Kidney epithelial cell (primary cell): ENCODE measurements at regions not wholly inside any gene's neighbourhood (a gene's known extent, or its start where the extent isn't known, plus 50 kb on each side); places are given as distances from the start of the nearest gene placed in this dataset.
A peak's percentile ranks its signal among the peaks of the same experiment; 100 is the strongest.

Experiments
- DNase-seq: peaks from one replicate; pipeline ENCODE4 v3.0.0-alpha.2; 2010; ENCODE audit warnings: low read depth
- H3K27me3 ChIP-seq: 2 replicates; pipeline ENCODE4 v1.6.0; 2011; ENCODE audit warnings: low read length; ENCODE audit not compliant: control insufficient read depth, insufficient read depth
- H3K36me3 ChIP-seq: 2 replicates; pipeline ENCODE4 v1.5.1; 2011; ENCODE audit warnings: low read length; ENCODE audit not compliant: control insufficient read depth, insufficient read depth
- H3K4me3 ChIP-seq: 2 replicates; pipeline ENCODE4 v1.5.1; 2011; ENCODE audit warnings: low read depth, mild to moderate bottlenecking, control low read depth, low read length
- TF ChIP-seq, protein P1 (sequence below): IDR thresholded peaks from 2 replicates; pipeline ENCODE4 v1.5.1; 2011; ENCODE audit warnings: mild to moderate bottlenecking, moderate library complexity, low read length, control low read depth, inconsistent platforms; ENCODE audit not compliant: insufficient read depth, poor library complexity, severe bottlenecking

DNA sequence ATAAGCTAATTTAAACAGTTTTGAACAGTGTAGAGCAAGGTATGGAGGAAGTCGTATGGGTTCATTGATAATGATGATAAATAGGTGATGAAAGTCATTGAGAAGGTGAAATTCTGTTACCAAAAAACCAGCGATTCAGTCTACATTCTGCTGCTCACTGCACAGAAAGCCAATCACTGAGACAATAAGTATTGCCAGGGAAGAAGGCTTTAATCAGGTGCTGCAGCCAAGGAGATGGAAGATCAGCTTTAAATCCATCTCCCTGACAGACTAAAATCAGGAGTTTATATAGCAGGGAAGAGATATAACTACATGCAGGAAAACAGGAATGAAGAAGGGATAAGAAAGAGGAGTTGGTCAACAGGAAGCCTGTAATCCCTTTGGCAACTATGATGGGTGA lies 361.3 kb upstream of the C1orf174 start:
- DNase-seq, result no peak

DNA sequence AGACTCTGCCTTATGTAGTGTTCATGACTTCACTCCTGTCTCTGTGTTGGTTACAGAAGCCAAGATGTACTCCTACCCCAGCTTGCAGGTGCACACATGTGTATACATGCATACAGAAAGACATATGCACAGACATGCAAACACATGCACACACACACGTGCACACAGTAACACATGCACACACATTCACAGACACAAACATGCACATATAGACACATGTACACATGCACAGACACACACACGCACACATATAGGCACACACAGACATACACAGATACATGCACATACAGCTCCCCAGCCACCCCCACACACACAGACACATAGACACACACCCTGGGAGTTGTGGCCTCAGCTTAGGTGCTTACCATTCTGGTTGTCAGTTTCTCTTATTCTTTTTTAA lies 362.6 kb upstream of the C1orf174 start:
- no peaks in the 10 kb centered on the region for H3K36me3 ChIP-seq
- H3K27me3 ChIP-seq, result no peaks in the 10 kb centered on the region
- no peak for DNase-seq
- no peak overlapping the region for H3K4me3 ChIP-seq
- TF ChIP-seq, protein P1, sequence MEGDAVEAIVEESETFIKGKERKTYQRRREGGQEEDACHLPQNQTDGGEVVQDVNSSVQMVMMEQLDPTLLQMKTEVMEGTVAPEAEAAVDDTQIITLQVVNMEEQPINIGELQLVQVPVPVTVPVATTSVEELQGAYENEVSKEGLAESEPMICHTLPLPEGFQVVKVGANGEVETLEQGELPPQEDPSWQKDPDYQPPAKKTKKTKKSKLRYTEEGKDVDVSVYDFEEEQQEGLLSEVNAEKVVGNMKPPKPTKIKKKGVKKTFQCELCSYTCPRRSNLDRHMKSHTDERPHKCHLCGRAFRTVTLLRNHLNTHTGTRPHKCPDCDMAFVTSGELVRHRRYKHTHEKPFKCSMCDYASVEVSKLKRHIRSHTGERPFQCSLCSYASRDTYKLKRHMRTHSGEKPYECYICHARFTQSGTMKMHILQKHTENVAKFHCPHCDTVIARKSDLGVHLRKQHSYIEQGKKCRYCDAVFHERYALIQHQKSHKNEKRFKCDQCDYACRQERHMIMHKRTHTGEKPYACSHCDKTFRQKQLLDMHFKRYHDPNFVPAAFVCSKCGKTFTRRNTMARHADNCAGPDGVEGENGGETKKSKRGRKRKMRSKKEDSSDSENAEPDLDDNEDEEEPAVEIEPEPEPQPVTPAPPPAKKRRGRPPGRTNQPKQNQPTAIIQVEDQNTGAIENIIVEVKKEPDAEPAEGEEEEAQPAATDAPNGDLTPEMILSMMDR, result no peak

More for the DNA sequence above, 361.3 kb upstream of the C1orf174 start:
- H3K4me3 ChIP-seq, result no peak overlapping the region
- no peaks in the 10 kb centered on the region for H3K36me3 ChIP-seq
- no peaks in the 10 kb centered on the region for H3K27me3 ChIP-seq
- TF ChIP-seq, protein P1, result no peak

DNA sequence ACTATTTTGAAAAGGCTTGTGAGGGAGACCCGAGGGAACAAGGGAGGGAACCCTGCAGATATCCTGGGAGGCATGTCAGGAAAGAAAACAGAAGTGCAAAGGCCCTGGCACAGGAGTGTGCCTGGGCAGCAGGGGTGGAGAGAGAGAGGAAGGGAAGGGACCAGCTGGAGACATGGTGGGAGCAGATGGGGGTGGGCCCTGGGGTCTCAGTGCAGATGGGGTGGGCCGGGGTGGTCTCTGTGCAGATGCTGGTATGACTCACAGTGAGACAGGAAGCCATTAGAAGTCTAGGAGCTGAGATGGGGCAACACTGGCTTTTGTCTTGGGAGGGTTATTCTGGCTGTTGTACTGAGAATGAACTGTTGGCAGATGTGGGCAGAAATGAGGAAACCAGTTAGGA lies 363.6 kb upstream of the C1orf174 start:
- TF ChIP-seq, protein P1, result no peak
- DNase-seq, result no peak
- no peak overlapping the region for H3K4me3 ChIP-seq
- no peaks in the 10 kb centered on the region for H3K27me3 ChIP-seq
- H3K36me3 ChIP-seq, result no peaks in the 10 kb centered on the region

DNA sequence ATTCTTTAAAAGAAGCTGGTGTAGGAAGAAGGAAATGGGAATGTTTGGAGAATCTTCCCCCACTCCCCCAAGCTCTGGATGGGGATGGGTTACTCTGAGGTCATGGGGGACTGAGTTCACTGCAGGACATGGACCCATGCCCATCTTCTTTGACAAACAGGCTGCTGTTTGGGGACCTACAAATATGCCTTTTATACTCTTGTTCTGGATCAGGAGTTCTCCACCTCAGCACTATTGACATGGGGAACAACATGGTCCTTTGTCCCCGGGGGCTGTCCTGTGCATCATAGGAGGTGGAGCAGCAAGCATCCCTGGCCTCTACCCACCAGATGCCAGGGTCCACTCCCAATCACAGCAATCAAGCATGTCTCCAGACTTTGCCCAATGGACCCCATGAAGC lies 365.8 kb upstream of the C1orf174 start:
- no peak for DNase-seq
- H3K4me3 ChIP-seq, result no peak overlapping the region
- TF ChIP-seq, protein P1, result no peak
- no peaks in the 10 kb centered on the region for H3K36me3 ChIP-seq
- no peaks in the 10 kb centered on the region for H3K27me3 ChIP-seq

DNA sequence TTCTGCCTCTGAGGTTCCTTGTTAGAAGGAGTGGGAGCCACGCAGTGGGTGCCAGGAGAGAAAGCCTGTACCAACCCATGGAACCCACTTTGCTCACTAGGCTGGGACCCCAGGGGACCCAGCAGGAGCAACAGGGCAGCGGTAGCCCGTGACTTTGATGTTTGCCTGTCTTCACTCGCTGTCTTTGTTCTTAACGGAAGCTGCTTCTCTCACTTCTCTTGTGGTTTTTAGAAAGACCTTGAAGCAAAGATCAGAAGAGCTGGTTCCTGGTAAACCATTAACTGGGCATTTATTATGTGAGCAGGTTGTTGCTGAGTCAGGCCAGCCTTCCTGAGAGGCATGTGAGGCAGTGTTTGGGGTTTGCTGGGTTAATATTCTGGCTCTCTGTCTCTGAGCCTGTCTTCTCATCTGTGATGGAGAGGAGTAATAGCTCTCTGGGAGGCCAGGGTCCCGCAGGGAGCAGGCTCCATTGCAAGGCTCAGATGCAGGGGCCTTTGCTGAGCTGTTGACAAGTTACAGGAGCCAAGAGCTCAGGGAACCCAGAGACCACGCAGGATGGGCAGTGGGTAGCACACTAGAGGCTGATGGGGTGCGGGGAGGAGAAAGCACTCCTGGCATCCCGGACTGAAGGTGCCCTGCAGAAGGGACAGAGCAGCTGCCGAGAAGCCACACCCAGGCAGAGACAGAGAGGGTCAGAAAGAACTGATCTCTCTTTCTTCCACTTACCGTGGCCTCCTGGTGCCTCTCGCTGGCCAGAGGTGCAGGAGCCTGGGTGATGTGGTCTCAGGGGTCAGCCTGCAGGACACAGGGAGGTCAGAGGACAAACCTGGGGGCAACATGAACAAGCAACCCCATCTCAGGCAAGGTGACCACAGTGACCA lies 367.5 kb upstream of the C1orf174 start:
- Histone ChIP-seq H3K36me3 (no peaks in the 10 kb centered on the region), H3K27me3 (no peaks in the 10 kb centered on the region), H3K4me3 (no peak overlapping the region)
- TF ChIP-seq, protein P1, result no peak
- DNase-seq, result peak; percentile 72
